ENCODE measurements at regions not wholly inside any gene's neighbourhood (a gene's known extent, or its start where the extent isn't known, plus 50 kb on each side); places are given as distances from the start of the nearest gene placed in this dataset.
A peak's percentile ranks its signal among the peaks of the same experiment; 100 is the strongest.

- H3K9me3 ChIP-seq, result no peaks in the 10 kb centered on the region
- TF ChIP-seq, protein P1, sequence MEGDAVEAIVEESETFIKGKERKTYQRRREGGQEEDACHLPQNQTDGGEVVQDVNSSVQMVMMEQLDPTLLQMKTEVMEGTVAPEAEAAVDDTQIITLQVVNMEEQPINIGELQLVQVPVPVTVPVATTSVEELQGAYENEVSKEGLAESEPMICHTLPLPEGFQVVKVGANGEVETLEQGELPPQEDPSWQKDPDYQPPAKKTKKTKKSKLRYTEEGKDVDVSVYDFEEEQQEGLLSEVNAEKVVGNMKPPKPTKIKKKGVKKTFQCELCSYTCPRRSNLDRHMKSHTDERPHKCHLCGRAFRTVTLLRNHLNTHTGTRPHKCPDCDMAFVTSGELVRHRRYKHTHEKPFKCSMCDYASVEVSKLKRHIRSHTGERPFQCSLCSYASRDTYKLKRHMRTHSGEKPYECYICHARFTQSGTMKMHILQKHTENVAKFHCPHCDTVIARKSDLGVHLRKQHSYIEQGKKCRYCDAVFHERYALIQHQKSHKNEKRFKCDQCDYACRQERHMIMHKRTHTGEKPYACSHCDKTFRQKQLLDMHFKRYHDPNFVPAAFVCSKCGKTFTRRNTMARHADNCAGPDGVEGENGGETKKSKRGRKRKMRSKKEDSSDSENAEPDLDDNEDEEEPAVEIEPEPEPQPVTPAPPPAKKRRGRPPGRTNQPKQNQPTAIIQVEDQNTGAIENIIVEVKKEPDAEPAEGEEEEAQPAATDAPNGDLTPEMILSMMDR (IDR thresholded peaks at IDR 0.05), result no peak
- intact Hi-C loops (cut with DNase I; ENCODE audit: low total_unique reads), result no loop called here
- no peak overlapping the region for H3K27ac ChIP-seq
- H3K27me3 ChIP-seq, result no peaks in the 10 kb centered on the region
- no peak overlapping the region for H3K4me3 ChIP-seq
- DNase-seq, result no peak
- peaks cover 4 to 33% (median 19%) of the 10 kb centered on the region in 4 donors for H3K4me1 ChIP-seq
- no peaks in the 10 kb centered on the region for H3K36me3 ChIP-seq
These were observed 216.3 kb downstream of the C9orf50 start for GRCh38 chr9:129404621-129405020.

- no peak overlapping the region for H3K27ac ChIP-seq
- H3K9me3 ChIP-seq, result no peaks in the 10 kb centered on the region
- H3K4me3 ChIP-seq, result no peak overlapping the region
- no peaks in the 10 kb centered on the region for H3K27me3 ChIP-seq
- TF ChIP-seq, protein P1 (IDR thresholded peaks at IDR 0.05), result no peak
- H3K4me1 ChIP-seq, result peaks cover 4 to 29% (median 18%) of the 10 kb centered on the region in 4 donors
- DNase-seq, result no peak
- no peaks in the 10 kb centered on the region for H3K36me3 ChIP-seq
- intact Hi-C loops (cut with DNase I; ENCODE audit: low total_unique reads), result no loop called here
These were observed 216.9 kb downstream of the C9orf50 start for GRCh38 chr9:129403779-129404620.

GRCh38 chr9:129402931-129403778 is 217.7 kb downstream of the C9orf50 start:
- peaks cover 4 to 24% (median 15%) of the 10 kb centered on the region in 4 donors for H3K4me1 ChIP-seq
- TF ChIP-seq, protein P1 (IDR thresholded peaks at IDR 0.05), result no peak
- no peaks in the 10 kb centered on the region for H3K9me3 ChIP-seq
- H3K36me3 ChIP-seq, result no peaks in the 10 kb centered on the region
- DNase-seq, result no peak
- H3K4me3 ChIP-seq, result no peak overlapping the region
- peak overlapping the region; percentile 60 to 73 for H3K27ac ChIP-seq
- no peaks in the 10 kb centered on the region for H3K27me3 ChIP-seq
- intact Hi-C loops (cut with DNase I; ENCODE audit: low total_unique reads), result no loop called here

DNA sequence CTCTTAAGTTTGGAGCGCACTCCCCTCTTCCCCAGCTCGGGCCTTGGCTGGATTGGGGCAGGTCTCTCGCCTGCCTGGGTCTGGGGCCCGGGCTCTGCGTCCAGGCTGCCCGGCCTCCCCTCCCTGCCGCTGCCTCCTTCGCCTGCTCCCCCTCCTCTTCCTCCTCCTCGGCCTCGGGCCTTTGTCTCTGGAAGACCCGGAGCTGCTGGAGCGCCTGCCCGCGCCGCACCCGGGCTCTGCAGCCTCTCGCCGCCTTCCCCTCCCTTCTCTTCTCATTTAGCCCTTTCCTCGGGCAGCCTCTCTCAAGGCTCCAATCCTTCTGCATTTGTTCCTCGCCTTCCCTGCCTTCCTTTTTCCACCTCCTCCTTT is 218.5 kb downstream of the C9orf50 start:
- TF ChIP-seq, protein P1 (IDR thresholded peaks at IDR 0.05), result no peak
- H3K27me3 ChIP-seq, result no peaks in the 10 kb centered on the region
- no peak for DNase-seq
- no peaks in the 10 kb centered on the region for H3K9me3 ChIP-seq
- peaks cover 4 to 24% (median 15%) of the 10 kb centered on the region in 4 donors for H3K4me1 ChIP-seq
- H3K36me3 ChIP-seq, result no peaks in the 10 kb centered on the region
- peak overlapping the region; percentile 60 to 73 for H3K27ac ChIP-seq
- H3K4me3 ChIP-seq, result peak overlapping the region; percentile 30 to 31
- intact Hi-C loops (cut with DNase I; ENCODE audit: low total_unique reads), result no loop called here

DNA sequence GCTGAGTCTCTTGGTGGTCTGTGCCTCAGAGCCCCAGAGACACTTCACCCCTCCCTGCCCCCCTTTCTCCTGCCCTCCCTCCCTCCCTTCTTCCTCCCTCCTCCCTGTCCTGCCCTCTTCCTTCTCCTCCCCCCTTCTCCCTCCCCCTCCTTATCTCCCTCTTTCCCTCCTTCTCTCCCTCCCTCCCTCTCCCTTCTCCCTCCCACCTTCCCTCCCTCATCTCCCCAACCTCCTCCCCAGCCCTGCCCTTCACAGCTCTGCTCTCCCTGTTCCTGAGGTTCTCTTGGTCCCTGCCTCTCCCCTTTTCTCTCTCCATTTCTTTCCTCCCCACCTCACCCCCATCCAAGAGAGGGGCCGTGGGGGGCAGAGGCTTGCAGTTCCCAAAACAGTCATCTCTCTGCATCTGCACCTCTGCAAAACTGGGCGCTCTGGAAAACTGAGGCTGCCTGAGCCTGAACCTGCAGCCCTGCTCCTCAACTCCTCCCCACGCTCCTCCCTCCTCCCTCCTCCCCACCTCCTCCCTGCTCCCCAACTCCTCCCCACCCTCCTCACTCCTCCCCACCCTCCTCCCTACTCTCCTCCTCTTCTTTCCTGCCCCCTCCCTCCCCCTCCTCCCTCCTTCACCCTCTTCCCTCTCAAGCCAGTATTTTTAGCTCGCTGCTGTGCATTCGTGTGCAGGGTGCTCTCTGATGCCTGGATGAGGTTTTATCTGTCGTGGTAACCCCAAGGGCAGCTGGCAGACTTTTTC is 219.1 kb downstream of the C9orf50 start:
- Histone ChIP-seq H3K4me1 (peaks cover 4 to 24% (median 15%) of the 10 kb centered on the region in 4 donors), H3K4me3 (peak overlapping the region; percentile 30 to 31), H3K36me3 (no peaks in the 10 kb centered on the region), H3K27ac (peak overlapping the region; percentile 60 to 73), H3K9me3 (no peaks in the 10 kb centered on the region), H3K27me3 (no peaks in the 10 kb centered on the region)
- TF ChIP-seq, protein P1 (IDR thresholded peaks at IDR 0.05), result no peak
- intact Hi-C loops (cut with DNase I; ENCODE audit: low total_unique reads), result no loop called here
- no peak for DNase-seq

Measured in tibial artery (tissue), 4 donors.